ENCODE measurements at regions not wholly inside any gene's neighbourhood (a gene's known extent, or its start where the extent isn't known, plus 50 kb on each side); places are given as distances from the start of the nearest gene placed in this dataset.

GRCh38 chr14:82861313-82861712 lies 1327.7 kb upstream of the SEL1L start:
- Mint-ChIP-seq H3K4me3 (no peak overlapping the region), H3K27ac (no peak overlapping the region), H3K36me3 (ENCODE audit: low read depth) (peaks cover 4% of the 10 kb centered on the region; the same call in 1 of the 3 replicates), H3K4me1 (no peaks in the 10 kb centered on the region), H3K9me3 (peaks cover 16% of the 10 kb centered on the region), H3K27me3 (ENCODE audit: insufficient read depth, low read depth, poor library complexity) (no peaks in the 10 kb centered on the region)
- H2AFZ ChIP-seq = no peak overlapping the region
- H3K79me2 ChIP-seq (replicated peaks; ENCODE audit: insufficient read depth) = no peaks in the 10 kb centered on the region
- H3K27ac ChIP-seq (ENCODE audit: low read depth) = no peak overlapping the region
- no peak overlapping the region for H3K4me3 ChIP-seq
- no peaks in the 10 kb centered on the region for H3K27me3 ChIP-seq (ENCODE audit: insufficient read depth)
- no peaks in the 10 kb centered on the region for H3F3A ChIP-seq (replicated peaks; ENCODE audit: low read depth)
- ATAC-seq (no peak), DNase-seq (ENCODE audit: low spot score) (no peak)
- TF ChIP-seq EZH2 (IDR thresholded peaks at IDR 0.05; ENCODE audit: low read depth, unreplicated experiment) = no peak
- TF ChIP-seq CREB1 (CRISPR knock-in tag; IDR thresholded peaks at IDR 0.05; ENCODE audit: low read depth) = no peak
- no peak for TF ChIP-seq STAT1 (IDR thresholded peaks at IDR 0.05; ENCODE audit: unreplicated experiment)
- no peak for TF ChIP-seq REST (IDR thresholded peaks at IDR 0.05; ENCODE audit: unreplicated experiment)
- no peak for TF ChIP-seq ZNF331 (CRISPR knock-in tag; IDR thresholded peaks at IDR 0.05; ENCODE audit: low read depth)
- TF ChIP-seq, protein P1, sequence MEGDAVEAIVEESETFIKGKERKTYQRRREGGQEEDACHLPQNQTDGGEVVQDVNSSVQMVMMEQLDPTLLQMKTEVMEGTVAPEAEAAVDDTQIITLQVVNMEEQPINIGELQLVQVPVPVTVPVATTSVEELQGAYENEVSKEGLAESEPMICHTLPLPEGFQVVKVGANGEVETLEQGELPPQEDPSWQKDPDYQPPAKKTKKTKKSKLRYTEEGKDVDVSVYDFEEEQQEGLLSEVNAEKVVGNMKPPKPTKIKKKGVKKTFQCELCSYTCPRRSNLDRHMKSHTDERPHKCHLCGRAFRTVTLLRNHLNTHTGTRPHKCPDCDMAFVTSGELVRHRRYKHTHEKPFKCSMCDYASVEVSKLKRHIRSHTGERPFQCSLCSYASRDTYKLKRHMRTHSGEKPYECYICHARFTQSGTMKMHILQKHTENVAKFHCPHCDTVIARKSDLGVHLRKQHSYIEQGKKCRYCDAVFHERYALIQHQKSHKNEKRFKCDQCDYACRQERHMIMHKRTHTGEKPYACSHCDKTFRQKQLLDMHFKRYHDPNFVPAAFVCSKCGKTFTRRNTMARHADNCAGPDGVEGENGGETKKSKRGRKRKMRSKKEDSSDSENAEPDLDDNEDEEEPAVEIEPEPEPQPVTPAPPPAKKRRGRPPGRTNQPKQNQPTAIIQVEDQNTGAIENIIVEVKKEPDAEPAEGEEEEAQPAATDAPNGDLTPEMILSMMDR (conservative IDR thresholded peaks at IDR 0.05; ENCODE audit: low read depth in 2 of 2) = no peak
- no peak for TF ChIP-seq POLR2AphosphoS5 (IDR thresholded peaks at IDR 0.05; ENCODE audit: low read depth)
- no peak for TF ChIP-seq ZNF114 (CRISPR knock-in tag; IDR thresholded peaks at IDR 0.05)
- H4K20me1 ChIP-seq (replicated peaks; ENCODE audit: insufficient read depth) = no peaks in the 10 kb centered on the region
- H3K4me2 ChIP-seq = no peak overlapping the region
- H3K36me3 ChIP-seq (ENCODE audit: insufficient read depth) = no peaks in the 10 kb centered on the region
- no peaks in the 10 kb centered on the region for H3K9me2 ChIP-seq (ENCODE audit: insufficient read depth)
- no peaks in the 10 kb centered on the region for H3K4me1 ChIP-seq (ENCODE audit: insufficient read depth)

DNA sequence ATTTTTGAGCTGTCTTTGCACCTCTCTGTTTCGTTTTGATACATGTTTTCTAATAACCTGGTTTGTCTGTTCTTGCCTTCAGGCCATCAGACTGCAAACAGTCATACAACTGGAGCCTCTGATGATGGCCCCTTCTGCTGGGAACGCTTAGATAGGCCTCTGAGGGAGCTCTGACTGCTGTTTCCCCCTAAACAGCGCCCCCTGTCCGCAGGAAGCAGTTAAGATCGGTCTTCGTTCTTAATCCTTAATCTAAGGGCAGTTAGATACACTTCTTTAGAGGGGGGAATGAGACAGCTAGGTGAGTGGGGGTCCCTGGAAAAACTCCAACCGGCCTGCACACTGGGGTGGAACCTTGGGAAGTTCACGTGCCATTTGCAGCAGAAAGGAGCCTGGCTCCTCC lies 1338.8 kb upstream of the SEL1L start:
- Histone ChIP-seq H3K27ac (ENCODE audit: low read depth) (no peak overlapping the region), H2AFZ (peak overlapping the region; percentile 48), H3K36me3 (ENCODE audit: insufficient read depth) (no peaks in the 10 kb centered on the region), H3K79me2 (replicated peaks; ENCODE audit: insufficient read depth) (no peaks in the 10 kb centered on the region), H3K9me2 (ENCODE audit: insufficient read depth) (no peaks in the 10 kb centered on the region), H4K20me1 (replicated peaks; ENCODE audit: insufficient read depth) (no peaks in the 10 kb centered on the region), H3K4me1 (ENCODE audit: insufficient read depth) (no peaks in the 10 kb centered on the region), H3K27me3 (ENCODE audit: insufficient read depth) (no peaks in the 10 kb centered on the region), H3K4me3 (no peak overlapping the region), H3K4me2 (no peak overlapping the region), H3F3A (replicated peaks; ENCODE audit: low read depth) (no peaks in the 10 kb centered on the region)
- Mint-ChIP-seq H3K4me1 (no peaks in the 10 kb centered on the region), H3K9me3 (peaks cover 20% of the 10 kb centered on the region; the same call in 2 of the 3 replicates), H3K27ac (no peak overlapping the region), H3K27me3 (ENCODE audit: insufficient read depth, low read depth, poor library complexity) (peaks cover 6% of the 10 kb centered on the region), H3K36me3 (ENCODE audit: low read depth) (no peaks in the 10 kb centered on the region), H3K4me3 (no peak overlapping the region)
- DNase-seq (ENCODE audit: low spot score) (peak; percentile 77), ATAC-seq (peak; percentile 83)
- TF ChIP-seq, protein P1 (conservative IDR thresholded peaks at IDR 0.05; ENCODE audit: low read depth in 2 of 2) = peak; percentile 79 to 85

Data from GM23338 (cell line).